ENCODE measurements at regions not wholly inside any gene's neighbourhood (a gene's known extent, or its start where the extent isn't known, plus 50 kb on each side); places are given as distances from the start of the nearest gene placed in this dataset.

GRCh38 chr14:22336031-22336430, 253.0 kb downstream of the DAD1 start:
- TF ChIP-seq CTCF (conservative IDR thresholded peaks at IDR 0.05; ENCODE audit: low read depth, low read length) (no peak), CEBPB (IDR thresholded peaks at IDR 0.05; ENCODE audit: low read depth, low read length) (no peak), USF2 (IDR thresholded peaks at IDR 0.05; ENCODE audit: low read depth, low read length) (no peak), BHLHE40 (IDR thresholded peaks at IDR 0.05; ENCODE audit: low read depth, low read length) (no peak), RAD21 (IDR thresholded peaks at IDR 0.05; ENCODE audit: low read length) (no peak), MAZ (IDR thresholded peaks at IDR 0.05; ENCODE audit: borderline replicate concordance, low read depth, low read length) (no peak), RFX5 (IDR thresholded peaks at IDR 0.05; ENCODE audit: low read depth, low read length) (no peak), MXI1 (IDR thresholded peaks at IDR 0.05; ENCODE audit: borderline replicate concordance, low read depth, low read length) (no peak), POLR2A (IDR thresholded peaks at IDR 0.05; ENCODE audit: low read depth, low read length) (no peak), CHD1 (IDR thresholded peaks at IDR 0.05; ENCODE audit: low read depth, low read length) (no peak), MAFK (IDR thresholded peaks at IDR 0.05; ENCODE audit: low read depth, low read length) (no peak), FOS (IDR thresholded peaks at IDR 0.05; ENCODE audit: low read depth, low read length) (no peak), SMC3 (IDR thresholded peaks at IDR 0.05; ENCODE audit: low read depth, low read length) (no peak), RCOR1 (IDR thresholded peaks at IDR 0.05; ENCODE audit: insufficient replicate concordance, low read length) (no peak)

Measured in IMR-90 (cell line).